ENCODE measurements at regions not wholly inside any gene's neighbourhood (a gene's known extent, or its start where the extent isn't known, plus 50 kb on each side); places are given as distances from the start of the nearest gene placed in this dataset.

DNA sequence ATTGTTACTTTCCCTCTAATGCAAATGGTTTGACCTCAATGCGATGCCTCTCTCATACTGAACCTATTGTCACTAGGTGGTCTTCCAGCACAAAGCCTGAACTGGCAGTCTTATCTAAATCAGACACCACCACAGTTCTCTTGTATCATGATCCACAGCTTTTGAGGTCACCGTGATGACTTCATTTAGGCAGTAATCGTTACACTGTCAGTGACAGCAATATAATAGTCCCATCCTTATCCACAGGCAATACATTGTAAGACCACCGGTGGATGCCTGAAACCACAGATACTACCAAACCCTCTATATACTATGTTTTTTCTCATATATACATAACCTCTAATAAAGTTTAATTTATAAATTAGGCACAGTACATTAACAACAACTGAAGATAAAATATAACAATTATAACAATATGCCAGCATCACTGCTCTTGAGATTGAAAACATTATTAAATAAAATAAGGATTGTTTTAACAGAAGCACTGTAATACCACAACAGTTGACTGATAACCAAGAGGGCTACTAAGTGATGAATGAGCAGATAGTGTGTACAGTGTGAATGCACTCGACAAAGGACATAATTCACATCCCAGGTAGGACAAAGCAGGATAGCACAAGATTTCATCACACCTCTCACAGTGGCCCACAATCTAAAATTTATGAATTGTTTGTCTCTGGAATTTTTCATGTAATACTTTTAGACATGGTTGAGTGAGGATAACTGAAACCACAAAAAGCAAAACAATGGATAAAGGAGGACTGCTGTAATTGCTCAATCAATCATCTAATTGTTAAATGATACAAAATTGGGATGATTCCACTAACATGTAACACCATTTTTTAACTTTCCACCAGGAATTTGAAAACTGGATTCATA lies 419.4 kb downstream of the CENPC start:
- intact Hi-C loops (cut with DNase I; ENCODE audit: low total_unique reads): no loop called here
- Histone ChIP-seq H3K4me1 (no peaks in the 10 kb centered on the region), H3K4me3 (no peak overlapping the region), H3K27me3 (no peaks in the 10 kb centered on the region), H3K36me3 (no peaks in the 10 kb centered on the region), H3K27ac (no peak overlapping the region), H3K9me3 (no peaks in the 10 kb centered on the region)
- TF ChIP-seq POLR2AphosphoS5 (IDR thresholded peaks at IDR 0.05) (no peak), POLR2A (IDR thresholded peaks at IDR 0.05) (no peak)
- TF ChIP-seq, protein P1, sequence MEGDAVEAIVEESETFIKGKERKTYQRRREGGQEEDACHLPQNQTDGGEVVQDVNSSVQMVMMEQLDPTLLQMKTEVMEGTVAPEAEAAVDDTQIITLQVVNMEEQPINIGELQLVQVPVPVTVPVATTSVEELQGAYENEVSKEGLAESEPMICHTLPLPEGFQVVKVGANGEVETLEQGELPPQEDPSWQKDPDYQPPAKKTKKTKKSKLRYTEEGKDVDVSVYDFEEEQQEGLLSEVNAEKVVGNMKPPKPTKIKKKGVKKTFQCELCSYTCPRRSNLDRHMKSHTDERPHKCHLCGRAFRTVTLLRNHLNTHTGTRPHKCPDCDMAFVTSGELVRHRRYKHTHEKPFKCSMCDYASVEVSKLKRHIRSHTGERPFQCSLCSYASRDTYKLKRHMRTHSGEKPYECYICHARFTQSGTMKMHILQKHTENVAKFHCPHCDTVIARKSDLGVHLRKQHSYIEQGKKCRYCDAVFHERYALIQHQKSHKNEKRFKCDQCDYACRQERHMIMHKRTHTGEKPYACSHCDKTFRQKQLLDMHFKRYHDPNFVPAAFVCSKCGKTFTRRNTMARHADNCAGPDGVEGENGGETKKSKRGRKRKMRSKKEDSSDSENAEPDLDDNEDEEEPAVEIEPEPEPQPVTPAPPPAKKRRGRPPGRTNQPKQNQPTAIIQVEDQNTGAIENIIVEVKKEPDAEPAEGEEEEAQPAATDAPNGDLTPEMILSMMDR (IDR thresholded peaks at IDR 0.05): no peak
- DNase-seq (ENCODE audit: low spot score in 2 of 2): no peak

DNA sequence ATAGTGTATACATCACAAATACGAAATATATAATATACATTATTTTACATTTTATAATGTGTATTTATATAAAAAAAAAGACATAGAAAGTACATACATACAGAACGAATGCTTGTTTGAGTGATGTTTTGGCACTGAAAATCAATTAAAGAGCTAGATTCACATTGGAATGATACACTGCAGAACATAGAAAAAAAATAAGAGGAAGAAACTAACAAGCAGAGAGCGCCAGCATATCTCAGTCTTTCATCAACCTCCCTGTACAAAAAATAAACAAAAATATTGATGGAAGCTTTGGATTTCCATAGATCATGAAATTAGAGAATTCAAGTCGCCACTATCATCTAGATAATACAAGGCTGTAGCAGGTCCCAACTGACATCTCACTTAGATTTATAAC lies 420.6 kb downstream of the CENPC start:
- DNase-seq (ENCODE audit: low spot score in 2 of 2): no peak
- Histone ChIP-seq H3K4me1 (no peaks in the 10 kb centered on the region), H3K27ac (no peak overlapping the region), H3K36me3 (no peaks in the 10 kb centered on the region), H3K27me3 (no peaks in the 10 kb centered on the region), H3K9me3 (no peaks in the 10 kb centered on the region), H3K4me3 (no peak overlapping the region)
- TF ChIP-seq POLR2A (IDR thresholded peaks at IDR 0.05) (no peak), POLR2AphosphoS5 (IDR thresholded peaks at IDR 0.05) (no peak)
- TF ChIP-seq, protein P1 (IDR thresholded peaks at IDR 0.05): no peak
- intact Hi-C loops (cut with DNase I; ENCODE audit: low total_unique reads): no loop called here

DNA sequence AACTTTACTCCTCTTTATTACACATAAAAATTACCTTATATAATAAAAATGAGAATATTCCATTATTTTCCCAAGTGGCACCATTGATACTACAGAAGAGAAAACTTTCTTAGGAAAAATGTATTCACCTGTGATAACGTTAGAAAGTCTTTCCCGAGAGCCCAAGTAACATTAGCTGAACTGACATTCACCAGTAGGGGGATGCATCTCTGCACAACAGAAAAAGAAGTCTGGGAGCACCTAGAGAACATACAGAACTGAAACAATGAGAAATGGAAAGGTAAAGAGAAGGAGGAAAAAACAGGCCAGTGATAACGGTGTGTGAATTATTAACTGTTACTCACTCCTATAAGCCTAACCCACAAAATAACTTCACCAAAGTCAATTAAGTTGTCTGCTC lies 423.3 kb downstream of the CENPC start:
- no peak overlapping the region for H3K4me3 ChIP-seq
- no peaks in the 10 kb centered on the region for H3K9me3 ChIP-seq
- TF ChIP-seq POLR2AphosphoS5 (IDR thresholded peaks at IDR 0.05) (no peak), POLR2A (IDR thresholded peaks at IDR 0.05) (no peak)
- TF ChIP-seq, protein P1 (IDR thresholded peaks at IDR 0.05): peak in 1 of 3 donors; percentile 22
- H3K27me3 ChIP-seq: no peaks in the 10 kb centered on the region
- intact Hi-C loops (cut with DNase I; ENCODE audit: low total_unique reads): no loop called here
- H3K36me3 ChIP-seq: no peaks in the 10 kb centered on the region
- H3K27ac ChIP-seq: no peak overlapping the region
- H3K4me1 ChIP-seq: no peaks in the 10 kb centered on the region
- DNase-seq (ENCODE audit: low spot score in 2 of 2): no peak

DNA sequence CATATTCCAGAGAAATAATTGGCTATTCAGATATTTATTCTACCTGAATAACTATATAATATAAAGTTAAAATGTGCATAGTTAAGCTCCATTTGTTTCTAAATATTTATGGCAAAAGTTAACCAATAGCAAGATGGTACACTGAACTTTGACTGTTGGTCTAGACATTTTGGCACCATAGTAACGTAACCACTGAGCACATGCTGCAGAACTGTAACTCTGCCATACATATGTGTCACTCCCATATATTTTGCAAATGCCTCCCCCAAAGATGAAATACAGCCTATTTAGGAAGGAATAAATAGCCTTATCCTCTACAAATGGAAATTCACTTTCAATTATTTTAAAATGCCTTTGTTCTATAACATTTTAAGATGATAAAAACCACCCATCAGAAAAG lies 424.9 kb downstream of the CENPC start:
- DNase-seq (ENCODE audit: low spot score in 2 of 2): no peak
- H3K36me3 ChIP-seq: no peaks in the 10 kb centered on the region
- no peaks in the 10 kb centered on the region for H3K27me3 ChIP-seq
- intact Hi-C loops (cut with DNase I; ENCODE audit: low total_unique reads): no loop called here
- TF ChIP-seq POLR2A (IDR thresholded peaks at IDR 0.05) (no peak), POLR2AphosphoS5 (IDR thresholded peaks at IDR 0.05) (no peak)
- TF ChIP-seq, protein P1 (IDR thresholded peaks at IDR 0.05): no peak
- no peak overlapping the region for H3K4me3 ChIP-seq
- no peaks in the 10 kb centered on the region for H3K4me1 ChIP-seq
- H3K9me3 ChIP-seq: no peaks in the 10 kb centered on the region
- H3K27ac ChIP-seq: no peak overlapping the region

DNA sequence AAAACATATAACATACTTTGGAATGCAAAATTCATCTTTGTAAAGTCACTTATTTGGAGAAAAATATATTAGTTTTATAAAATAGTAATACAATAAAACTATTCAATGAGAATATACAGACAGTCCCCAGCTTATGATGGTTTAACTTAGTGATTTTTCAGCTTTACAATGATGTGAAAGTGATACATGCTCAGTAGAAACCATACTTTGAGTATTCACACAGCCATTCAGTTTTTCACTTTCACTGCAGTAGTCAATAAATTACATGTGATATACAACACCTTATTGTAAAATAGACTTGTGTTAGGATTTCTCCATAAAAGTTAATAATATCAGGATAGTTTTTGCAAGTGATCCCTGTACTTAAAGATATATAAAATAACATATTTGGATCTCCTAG lies 436.0 kb downstream of the CENPC start:
- intact Hi-C loops (cut with DNase I; ENCODE audit: low total_unique reads): no loop called here
- no peaks in the 10 kb centered on the region for H3K4me1 ChIP-seq
- no peaks in the 10 kb centered on the region for H3K9me3 ChIP-seq
- TF ChIP-seq, protein P1 (IDR thresholded peaks at IDR 0.05): no peak
- TF ChIP-seq POLR2A (IDR thresholded peaks at IDR 0.05) (no peak), POLR2AphosphoS5 (IDR thresholded peaks at IDR 0.05) (no peak)
- H3K27ac ChIP-seq: no peak overlapping the region
- DNase-seq (ENCODE audit: low spot score in 2 of 2): no peak
- no peak overlapping the region for H3K4me3 ChIP-seq
- no peaks in the 10 kb centered on the region for H3K36me3 ChIP-seq
- no peaks in the 10 kb centered on the region for H3K27me3 ChIP-seq

Measured in breast epithelium (tissue), 4 donors.